NCI-H2107 treated with DMSO at 0.1 percent for 48 hours (cell line): ENCODE measurements at regions not wholly inside any gene's neighbourhood (a gene's known extent, or its start where the extent isn't known, plus 50 kb on each side); places are given as distances from the start of the nearest gene placed in this dataset.

Experiments used
- DNase-seq: peaks from one replicate; lab custom pipeline; 2025; ENCODE audit not compliant: unreplicated experiment; lab: John Stamatoyannopoulos, UW

DNA sequence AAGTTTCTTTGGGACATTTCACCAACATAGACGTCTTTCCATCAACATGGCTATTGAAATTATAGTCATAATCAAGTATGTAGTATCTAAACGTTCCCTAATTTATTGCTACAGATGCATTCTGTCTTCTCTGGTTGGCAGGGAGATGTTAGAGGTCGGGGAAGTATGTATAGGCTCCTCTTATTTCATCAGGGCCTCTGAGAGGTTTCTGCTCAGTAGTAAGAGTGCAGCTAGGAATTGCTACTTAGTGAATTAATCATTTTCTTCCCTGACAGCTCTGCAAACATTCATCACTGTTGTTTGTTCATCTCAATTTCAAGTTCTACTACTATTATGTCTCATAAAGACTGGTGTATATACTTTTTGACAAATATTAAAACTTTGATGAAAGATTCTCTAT lies 309.7 kb upstream of the NR2F2 start:
- no peak for DNase-seq

DNA sequence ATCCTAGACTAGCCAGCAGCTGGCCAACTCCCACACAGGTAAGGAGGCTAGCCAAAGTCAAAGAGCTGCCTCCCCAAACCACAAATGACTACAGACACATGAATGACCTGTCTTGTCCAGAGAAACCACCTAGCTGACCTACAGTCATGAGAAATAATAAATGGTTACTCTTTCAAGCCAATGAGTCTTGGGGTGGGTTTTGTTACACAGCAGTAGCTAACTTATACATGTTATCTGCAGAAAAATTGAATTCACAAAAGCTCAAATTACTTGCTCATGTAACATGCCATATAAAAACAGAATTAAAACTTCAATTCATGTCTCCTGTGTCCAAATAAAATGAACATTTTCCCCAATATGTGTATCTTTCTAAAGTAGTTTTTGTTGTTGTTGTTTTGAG lies 307.4 kb upstream of the NR2F2 start:
- DNase-seq = no peak

DNA sequence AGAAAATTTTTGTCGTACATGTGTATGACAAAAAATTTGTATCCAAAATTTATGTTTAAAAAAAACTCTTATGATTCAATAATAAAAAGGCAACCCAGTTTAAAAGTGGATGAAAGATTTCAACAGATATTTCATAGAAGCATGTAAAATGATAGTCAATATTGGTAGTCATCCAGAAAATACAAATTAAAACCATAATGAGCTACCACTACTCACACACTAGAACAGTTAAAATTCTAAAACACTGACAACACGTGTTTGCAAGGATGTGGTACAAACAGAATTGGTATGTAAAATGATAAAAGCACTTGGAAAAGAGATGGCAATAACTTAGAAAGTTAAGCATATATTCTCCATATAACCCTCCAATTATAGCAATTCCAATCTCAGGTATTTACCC lies 303.0 kb upstream of the NR2F2 start:
- no peak for DNase-seq

DNA sequence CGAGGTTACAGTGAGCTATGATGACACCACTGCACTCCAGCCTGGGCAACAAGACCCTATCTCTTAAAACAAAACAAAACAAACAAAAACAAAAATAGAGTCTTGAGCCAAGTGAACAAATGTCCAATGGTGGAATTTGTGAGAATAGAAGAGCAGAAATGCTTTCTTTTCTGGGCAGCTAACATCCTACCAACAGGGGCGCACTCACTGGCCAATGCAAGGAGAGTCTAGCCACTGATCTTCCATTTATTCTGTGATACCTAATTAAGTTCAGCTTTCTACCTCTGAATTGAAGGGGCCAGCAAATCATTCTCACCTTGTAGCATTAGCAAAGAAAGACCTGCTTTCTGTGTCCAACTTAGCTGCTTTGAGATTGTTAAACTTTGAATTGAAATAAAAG lies 301.9 kb upstream of the NR2F2 start:
- no peak for DNase-seq

- no peak for DNase-seq
Observed at GRCh38 chr15:96029172-96029571, 301.3 kb upstream of the NR2F2 start.

- no peak for DNase-seq
Observed at GRCh38 chr15:96031426-96032110, 298.9 kb upstream of the NR2F2 start.

DNA sequence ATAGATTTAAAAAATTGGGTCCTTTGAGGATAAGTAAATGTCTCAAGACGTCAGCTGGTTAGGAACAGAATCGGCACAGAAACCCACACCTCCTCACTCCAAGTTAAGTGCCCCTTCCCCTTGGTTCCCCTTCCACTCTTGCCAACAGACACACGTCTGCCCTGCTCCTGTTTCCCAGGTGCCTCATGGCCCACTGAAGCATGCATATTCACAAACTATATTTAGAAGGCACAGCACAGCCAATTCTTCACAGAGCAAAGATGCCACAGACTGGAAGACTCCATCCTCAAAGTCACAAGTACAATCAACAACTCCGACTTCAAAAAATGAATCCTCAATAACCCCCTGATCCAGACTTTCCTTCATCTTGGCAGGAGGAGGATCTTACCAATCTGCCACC lies 295.4 kb upstream of the NR2F2 start:
- DNase-seq = no peak

GRCh38 chr15:96035635-96036034 lies 294.9 kb upstream of the NR2F2 start:
- DNase-seq = no peak

GRCh38 chr15:96037584-96037983 lies 292.9 kb upstream of the NR2F2 start:
- DNase-seq = no peak

DNA sequence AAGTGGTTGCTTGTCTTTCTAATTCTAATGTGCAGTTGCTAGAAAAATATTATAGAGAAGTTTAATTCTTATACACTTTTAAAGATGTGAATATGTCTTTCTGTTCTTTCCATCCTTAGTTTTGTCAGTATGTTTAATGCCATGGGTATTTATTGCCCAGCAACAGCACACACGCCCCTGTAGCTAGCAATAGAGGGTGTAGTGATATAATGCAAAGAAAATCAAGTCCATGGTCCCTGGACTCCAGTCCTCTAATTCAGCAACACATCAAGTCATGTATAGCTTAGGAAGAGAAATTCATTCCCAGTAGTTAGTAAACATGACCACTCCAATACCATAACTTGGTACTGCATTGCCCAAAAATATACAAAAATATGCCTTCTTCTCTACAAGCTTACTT lies 292.4 kb upstream of the NR2F2 start:
- DNase-seq = no peak

DNA sequence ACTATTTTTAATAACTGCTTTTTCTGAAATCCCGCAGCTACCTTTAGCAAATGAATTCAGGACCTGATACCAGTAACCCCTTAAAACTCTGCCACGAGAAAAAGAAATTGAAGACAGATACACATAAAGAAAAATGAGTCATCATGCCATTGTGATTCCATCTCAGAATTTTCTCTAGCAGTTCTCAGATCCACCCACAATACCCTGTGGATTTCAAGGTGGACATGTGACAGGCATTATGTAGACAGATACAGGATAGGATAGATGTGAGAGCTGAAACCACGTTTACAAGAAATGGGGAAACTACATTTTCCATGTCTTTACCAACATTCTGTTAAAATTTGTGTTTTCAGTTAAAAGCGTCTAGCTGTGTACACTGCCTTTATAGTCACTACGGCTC lies 291.9 kb upstream of the NR2F2 start:
- no peak for DNase-seq

- no peak for DNase-seq
Observed at GRCh38 chr15:96041982-96042733, 288.3 kb upstream of the NR2F2 start.

- no peak for DNase-seq
Observed at GRCh38 chr15:96042734-96043224, 287.7 kb upstream of the NR2F2 start.

GRCh38 chr15:96043591-96044171 lies 286.8 kb upstream of the NR2F2 start:
- DNase-seq = no peak

DNA sequence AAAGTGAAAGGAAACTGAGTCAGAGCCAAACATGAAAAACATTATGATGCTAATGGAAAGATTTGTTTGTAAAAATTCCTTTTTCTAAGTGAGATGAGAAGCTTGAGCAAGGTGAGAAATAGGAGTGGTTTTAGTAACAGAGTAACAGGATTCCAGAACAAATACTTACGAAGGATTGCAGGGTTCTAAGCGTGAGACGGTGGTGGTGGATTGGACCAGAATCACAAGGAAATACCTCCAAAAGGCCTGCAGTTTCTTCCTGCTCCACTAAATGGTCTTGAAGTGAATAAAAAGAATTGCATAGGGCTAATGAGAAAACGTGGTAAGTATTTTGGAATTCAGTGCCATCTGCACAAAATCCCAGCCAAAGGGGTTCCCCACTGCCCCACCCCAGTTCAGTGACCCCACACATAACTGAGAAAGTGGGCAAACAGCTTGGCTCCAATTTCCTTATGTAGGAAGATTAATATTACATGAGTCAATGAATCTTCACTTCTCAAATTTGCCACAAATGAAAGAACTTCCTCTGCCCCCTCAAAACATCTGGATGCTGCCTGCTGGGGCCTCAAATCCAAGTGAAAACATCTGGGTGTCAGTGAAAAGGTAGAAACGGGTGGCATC lies 283.8 kb upstream of the NR2F2 start:
- no peak for DNase-seq

DNA sequence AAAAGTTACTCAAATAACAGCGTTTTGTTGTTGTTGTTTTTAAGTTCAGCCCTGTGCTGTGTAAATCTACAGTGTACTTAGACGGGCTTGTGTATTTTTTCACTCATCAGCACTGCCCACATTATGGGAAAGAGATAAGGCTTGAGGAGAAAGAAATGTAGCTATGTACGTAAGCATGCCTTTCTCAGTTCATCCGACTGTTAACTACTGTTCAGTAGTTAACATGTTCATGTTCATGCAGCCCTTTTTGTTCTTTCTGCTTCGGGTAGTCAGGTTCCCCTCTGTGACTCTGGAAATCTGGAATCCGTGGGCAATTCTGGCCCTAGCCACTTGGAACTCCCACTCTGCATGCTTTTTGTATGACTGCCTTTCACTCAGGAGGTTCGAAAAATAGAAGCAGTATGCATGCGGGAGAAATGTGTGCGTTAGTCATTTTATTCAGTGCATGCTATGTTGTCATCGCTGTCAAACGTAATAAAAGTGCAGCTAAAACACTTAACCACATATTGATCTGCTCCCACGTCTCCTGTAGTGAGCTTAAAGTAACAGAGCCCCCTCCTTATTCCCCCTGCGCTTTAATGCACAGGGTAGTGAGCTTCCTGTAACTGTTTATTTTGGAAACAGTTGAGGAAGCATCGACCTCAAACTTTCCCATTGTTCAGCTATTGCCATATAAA lies 283.1 kb upstream of the NR2F2 start:
- DNase-seq = no peak

- DNase-seq = no peak
Observed at GRCh38 chr15:96049323-96049722, 281.2 kb upstream of the NR2F2 start.

GRCh38 chr15:96049766-96050165 lies 280.7 kb upstream of the NR2F2 start:
- DNase-seq = no peak

- DNase-seq = no peak
Observed at GRCh38 chr15:96051598-96051997, 278.9 kb upstream of the NR2F2 start.

DNA sequence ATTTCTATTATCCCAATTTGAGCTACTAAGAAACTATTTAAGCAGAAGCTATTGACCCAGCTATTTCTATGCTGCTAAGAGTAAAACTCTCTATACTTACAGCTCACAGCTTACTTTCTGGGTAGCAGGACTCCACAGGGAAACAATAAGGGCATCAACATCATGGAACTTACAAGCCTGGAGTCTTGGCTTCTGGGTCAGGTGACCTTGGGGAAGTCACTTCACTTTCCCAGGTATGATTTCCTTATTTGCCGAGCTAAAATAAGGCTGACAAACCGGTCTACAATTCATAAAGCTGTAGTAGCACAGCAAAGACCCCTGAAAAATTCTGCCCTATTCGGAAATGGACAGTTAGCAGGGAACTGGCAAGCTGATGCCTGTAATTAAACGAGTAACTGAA lies 278.3 kb upstream of the NR2F2 start:
- DNase-seq = no peak

- DNase-seq = no peak
Observed at GRCh38 chr15:96052572-96053030, 277.9 kb upstream of the NR2F2 start.
